ENCODE measurements at regions not wholly inside any gene's neighbourhood (a gene's known extent, or its start where the extent isn't known, plus 50 kb on each side); places are given as distances from the start of the nearest gene placed in this dataset.
"Not testable (repeated sequence)": the region's sequence is repeated elsewhere in the genome, so short reads cannot be mapped to it uniquely, and the experiment has no call there.

DNA sequence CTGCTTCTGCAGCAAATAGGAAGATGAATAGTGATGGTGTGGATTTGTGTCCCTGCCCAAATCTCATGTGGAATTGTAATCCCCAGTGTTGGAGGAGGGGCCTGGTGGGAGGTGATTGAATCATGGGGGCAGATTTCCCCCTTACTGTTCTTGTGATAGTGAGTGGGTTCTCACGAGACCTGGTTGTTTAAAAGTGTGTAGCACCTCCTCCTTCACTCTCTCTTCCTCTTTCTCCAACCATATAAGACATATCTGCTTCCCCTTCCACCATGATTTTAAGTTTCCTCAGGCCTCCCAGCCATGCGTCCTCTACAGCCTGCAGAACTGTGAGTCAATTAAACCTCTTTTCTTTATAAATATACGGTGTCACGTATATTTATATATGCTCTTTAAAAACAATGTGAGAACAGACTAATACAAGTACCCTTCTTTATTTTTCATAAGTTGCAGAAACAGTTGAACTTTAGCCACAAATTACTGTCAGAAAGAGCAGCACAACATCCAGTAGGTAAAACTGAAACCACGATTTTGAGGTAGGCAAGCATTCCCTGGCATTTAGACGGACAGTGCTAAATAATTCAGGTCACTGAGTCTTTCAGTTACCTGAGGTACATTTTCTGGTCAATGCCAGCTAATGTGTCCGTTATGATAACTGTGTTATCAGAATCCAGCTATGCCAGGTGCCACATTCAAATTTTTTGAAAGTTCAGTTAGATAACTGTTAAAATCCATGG lies 79.3 kb upstream of the SPEF2 start:
- no peak for DNase-seq (ENCODE audit: insufficient read length, low spot score)

DNA sequence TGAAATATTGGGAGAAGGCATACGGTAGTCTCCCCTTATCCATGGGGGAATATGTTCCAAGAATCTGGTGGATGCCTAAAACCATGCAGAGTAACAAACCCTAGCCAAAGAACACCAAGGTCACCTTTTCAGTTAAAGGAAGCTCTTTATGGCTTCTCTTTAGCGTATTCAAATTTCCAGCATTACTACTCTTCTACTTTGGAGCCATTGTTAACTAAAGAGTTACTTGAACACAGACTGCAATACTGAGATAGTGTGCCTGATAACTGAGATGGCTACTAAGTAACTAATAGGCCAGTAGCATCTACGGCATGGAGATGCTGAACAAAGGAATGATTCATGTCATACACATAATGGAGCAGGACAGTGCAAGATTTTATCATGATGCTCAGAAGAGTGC lies 84.5 kb upstream of the SPEF2 start:
- TF ChIP-seq, protein P1, sequence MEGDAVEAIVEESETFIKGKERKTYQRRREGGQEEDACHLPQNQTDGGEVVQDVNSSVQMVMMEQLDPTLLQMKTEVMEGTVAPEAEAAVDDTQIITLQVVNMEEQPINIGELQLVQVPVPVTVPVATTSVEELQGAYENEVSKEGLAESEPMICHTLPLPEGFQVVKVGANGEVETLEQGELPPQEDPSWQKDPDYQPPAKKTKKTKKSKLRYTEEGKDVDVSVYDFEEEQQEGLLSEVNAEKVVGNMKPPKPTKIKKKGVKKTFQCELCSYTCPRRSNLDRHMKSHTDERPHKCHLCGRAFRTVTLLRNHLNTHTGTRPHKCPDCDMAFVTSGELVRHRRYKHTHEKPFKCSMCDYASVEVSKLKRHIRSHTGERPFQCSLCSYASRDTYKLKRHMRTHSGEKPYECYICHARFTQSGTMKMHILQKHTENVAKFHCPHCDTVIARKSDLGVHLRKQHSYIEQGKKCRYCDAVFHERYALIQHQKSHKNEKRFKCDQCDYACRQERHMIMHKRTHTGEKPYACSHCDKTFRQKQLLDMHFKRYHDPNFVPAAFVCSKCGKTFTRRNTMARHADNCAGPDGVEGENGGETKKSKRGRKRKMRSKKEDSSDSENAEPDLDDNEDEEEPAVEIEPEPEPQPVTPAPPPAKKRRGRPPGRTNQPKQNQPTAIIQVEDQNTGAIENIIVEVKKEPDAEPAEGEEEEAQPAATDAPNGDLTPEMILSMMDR (IDR thresholded peaks at IDR 0.05; ENCODE audit: insufficient read depth, missing control alignments): no peak
- DNase-seq (ENCODE audit: insufficient read length, low spot score): no peak
- FAIRE-seq: no peak

More for the DNA sequence above, 79.3 kb upstream of the SPEF2 start:
- FAIRE-seq: no peak
- TF ChIP-seq, protein P1 (IDR thresholded peaks at IDR 0.05; ENCODE audit: insufficient read depth, missing control alignments): no peak

DNA sequence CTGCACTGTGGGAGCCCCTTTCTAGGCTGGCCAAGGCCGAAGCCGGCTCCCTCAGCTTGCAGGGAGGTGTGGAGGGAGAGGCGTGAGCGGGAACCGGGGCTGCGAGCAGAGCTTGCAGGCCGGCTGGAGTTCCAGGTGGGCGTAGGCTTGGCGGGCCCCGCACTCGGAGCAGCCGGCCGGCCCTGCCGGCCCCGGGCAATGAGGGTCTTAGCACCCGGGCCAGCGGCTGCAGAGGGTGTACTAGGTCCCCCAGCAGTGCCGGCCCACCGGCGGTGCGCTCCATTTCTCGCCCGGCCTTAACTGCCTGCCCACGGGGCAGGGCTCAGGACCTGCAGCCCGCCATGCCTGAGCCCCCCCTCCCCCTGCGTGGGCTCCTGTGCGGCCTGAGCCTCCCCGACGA lies 86.1 kb upstream of the SPEF2 start:
- not testable (repeated sequence) for FAIRE-seq; DNase-seq (ENCODE audit: insufficient read length, low spot score)

DNA sequence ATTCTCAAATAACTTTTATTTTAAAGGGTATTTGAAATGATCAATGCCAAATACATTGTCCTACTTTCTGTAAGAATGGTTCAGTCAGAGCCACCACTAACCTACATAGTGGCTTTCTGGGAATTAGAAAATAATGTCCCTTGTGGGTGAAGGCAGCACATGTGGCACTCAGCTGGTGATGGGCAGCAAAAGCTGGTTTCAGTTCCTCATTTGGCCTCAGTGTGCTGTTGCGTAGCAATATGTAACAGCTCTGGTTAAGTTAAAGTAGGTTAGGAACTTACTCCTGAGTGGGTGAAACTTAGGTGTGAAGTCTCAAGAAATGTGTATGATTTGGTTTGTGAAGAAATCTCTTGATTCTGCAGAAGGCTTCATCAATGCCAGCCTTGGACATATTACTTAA lies 99.6 kb upstream of the SPEF2 start:
- FAIRE-seq (no peak), DNase-seq (ENCODE audit: insufficient read length, low spot score) (no peak)
- TF ChIP-seq, protein P1 (IDR thresholded peaks at IDR 0.05; ENCODE audit: insufficient read depth, missing control alignments): no peak

DNA sequence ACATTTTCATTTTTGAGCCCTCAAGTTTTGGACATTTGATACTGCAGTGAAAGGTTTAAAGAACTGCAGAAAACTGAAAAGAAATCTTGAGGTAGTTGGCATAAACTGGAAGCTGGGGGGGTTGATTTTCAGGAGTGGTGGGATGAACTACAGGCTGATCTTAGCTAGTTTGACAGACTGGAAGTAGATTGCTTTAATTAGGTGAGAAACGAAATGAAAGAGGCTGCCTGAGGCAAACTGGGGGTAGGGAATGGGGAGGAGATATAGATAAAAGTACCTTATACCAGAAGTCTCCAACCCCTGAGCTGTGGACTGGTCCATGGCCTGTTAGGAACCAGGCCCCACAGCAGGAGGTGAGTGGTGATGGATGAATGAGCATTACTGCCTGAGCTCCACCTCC lies 101.4 kb upstream of the SPEF2 start:
- TF ChIP-seq, protein P1 (IDR thresholded peaks at IDR 0.05; ENCODE audit: insufficient read depth, missing control alignments): no peak
- DNase-seq (ENCODE audit: insufficient read length, low spot score) (no peak), FAIRE-seq (no peak)

DNA sequence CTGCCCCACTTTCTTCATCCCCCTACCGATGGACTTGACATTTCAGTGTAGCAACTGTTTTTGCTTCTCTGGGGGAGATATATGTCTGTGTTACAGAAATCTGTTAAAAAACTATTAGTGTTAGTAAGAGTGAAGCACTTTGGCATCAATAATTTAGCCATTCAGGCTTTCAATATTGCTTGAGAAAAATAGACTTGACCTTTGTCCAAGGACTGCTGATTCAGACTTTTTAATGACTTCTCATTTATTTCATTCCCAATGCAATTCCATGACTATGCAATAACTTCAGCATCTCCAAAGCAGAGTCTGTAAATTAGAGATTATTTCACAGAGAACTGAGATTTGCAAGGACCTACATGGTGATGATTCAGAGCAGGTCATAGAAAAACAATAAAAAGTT lies 104.1 kb upstream of the SPEF2 start:
- TF ChIP-seq, protein P1 (IDR thresholded peaks at IDR 0.05; ENCODE audit: insufficient read depth, missing control alignments): no peak
- no peak for FAIRE-seq
- DNase-seq (ENCODE audit: insufficient read length, low spot score): no peak

DNA sequence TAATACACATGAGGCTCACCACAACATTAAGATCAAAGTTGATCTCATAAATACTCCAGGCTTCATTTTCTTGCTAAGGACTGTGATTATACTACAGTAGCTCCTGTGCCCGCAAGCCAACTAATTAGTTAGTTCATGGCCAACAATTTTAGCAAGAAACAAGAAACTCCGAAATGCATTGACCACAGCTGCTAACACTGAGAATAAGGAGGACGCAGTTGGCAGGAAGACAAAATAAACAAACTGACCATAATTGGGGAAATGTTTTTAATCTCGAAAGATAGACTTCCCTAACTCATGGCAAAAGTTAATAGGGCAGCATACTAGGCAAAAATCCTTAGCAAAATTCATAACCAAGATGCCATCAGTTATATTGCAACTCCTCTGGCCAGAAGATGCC lies 115.5 kb upstream of the SPEF2 start:
- TF ChIP-seq, protein P1 (IDR thresholded peaks at IDR 0.05; ENCODE audit: insufficient read depth, missing control alignments): no peak
- DNase-seq (ENCODE audit: insufficient read length, low spot score) (no peak), FAIRE-seq (no peak)

Data from D721Med (cell line).